DMS53 (cell line): ENCODE measurements at regions not wholly inside any gene's neighbourhood (a gene's known extent, or its start where the extent isn't known, plus 50 kb on each side); places are given as distances from the start of the nearest gene placed in this dataset.
"Not testable (repeated sequence)": the region's sequence is repeated elsewhere in the genome, so short reads cannot be mapped to it uniquely, and the experiment has no call there.

ENCODE experiments used
- DNase-seq: peaks from one replicate; lab custom pipeline; 2025; lab: John Stamatoyannopoulos, UW

- no peak for DNase-seq
Measured at GRCh38 chr7:81138870-81139269, 220.0 kb upstream of the SEMA3C start.

GRCh38 chr7:81135324-81135723 is 216.5 kb upstream of the SEMA3C start:
- no peak for DNase-seq

- DNase-seq = no peak
Measured at GRCh38 chr7:81128011-81128410, 209.2 kb upstream of the SEMA3C start.

GRCh38 chr7:81120803-81121202 is 202.0 kb upstream of the SEMA3C start:
- no peak for DNase-seq

- DNase-seq = no peak
Measured at GRCh38 chr7:81120111-81120510, 201.3 kb upstream of the SEMA3C start.

- no peak for DNase-seq
Measured at GRCh38 chr7:81114633-81115032, 195.8 kb upstream of the SEMA3C start.

- no peak for DNase-seq
Measured at GRCh38 chr7:81112731-81113130, 193.9 kb upstream of the SEMA3C start.

- no peak for DNase-seq
Measured at GRCh38 chr7:81111781-81112540, 193.1 kb upstream of the SEMA3C start.

- no peak for DNase-seq
Measured at GRCh38 chr7:81111358-81111757, 192.5 kb upstream of the SEMA3C start.

- DNase-seq = no peak
Measured at GRCh38 chr7:81110673-81111072, 191.8 kb upstream of the SEMA3C start.

- DNase-seq = no peak
Measured at GRCh38 chr7:81098213-81098612, 179.4 kb upstream of the SEMA3C start.

GRCh38 chr7:81094952-81095351 is 176.1 kb upstream of the SEMA3C start:
- no peak for DNase-seq

GRCh38 chr7:81081616-81082015 is 162.8 kb upstream of the SEMA3C start:
- no peak for DNase-seq

GRCh38 chr7:81080553-81080952 is 161.7 kb upstream of the SEMA3C start:
- no peak for DNase-seq

GRCh38 chr7:81079746-81080145 is 160.9 kb upstream of the SEMA3C start:
- DNase-seq = no peak

- no peak for DNase-seq
Measured at GRCh38 chr7:81075150-81075549, 156.3 kb upstream of the SEMA3C start.

GRCh38 chr7:81074406-81074805 is 155.6 kb upstream of the SEMA3C start:
- no peak for DNase-seq

- no peak for DNase-seq
Measured at GRCh38 chr7:81073931-81074251, 155.0 kb upstream of the SEMA3C start.

- DNase-seq = no peak
Measured at GRCh38 chr7:81070956-81071355, 152.1 kb upstream of the SEMA3C start.

- no peak for DNase-seq
Measured at GRCh38 chr7:81066797-81067196, 147.9 kb upstream of the SEMA3C start.

- DNase-seq = no peak
Measured at GRCh38 chr7:81064426-81064825, 145.6 kb upstream of the SEMA3C start.

GRCh38 chr7:81062755-81063154 is 143.9 kb upstream of the SEMA3C start:
- DNase-seq = no peak

GRCh38 chr7:81057469-81057868 is 138.6 kb upstream of the SEMA3C start:
- DNase-seq = not testable (repeated sequence)

GRCh38 chr7:81053623-81054022 is 134.8 kb upstream of the SEMA3C start:
- peak; percentile 19 for DNase-seq
